ENCODE measurements at regions not wholly inside any gene's neighbourhood (a gene's known extent, or its start where the extent isn't known, plus 50 kb on each side); places are given as distances from the start of the nearest gene placed in this dataset.

DNA sequence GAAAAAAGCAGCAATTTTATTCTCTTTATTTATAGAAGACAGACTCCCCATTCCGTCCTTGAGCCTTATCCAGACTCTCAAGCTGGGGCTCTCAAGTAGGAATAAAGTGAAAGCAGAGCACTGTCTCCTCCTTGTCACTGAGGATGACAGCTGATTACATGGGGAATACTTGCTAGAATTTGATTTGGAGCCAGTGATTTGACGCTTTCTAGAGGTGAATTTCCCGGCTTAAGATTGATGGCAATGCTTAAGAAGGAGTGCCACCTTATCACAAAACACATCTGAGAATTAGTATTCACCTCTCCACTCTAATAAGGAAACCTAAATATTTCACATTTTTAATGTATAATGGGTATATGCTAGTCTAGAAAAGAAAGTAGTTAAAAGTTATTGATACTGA, 135.4 kb upstream of the SLC39A10 start:
- Histone ChIP-seq H3K4me3 (no peak overlapping the region), H3K9me3 (no peaks in the 10 kb centered on the region), H3K36me3 (no peaks in the 10 kb centered on the region), H3K27ac (peak overlapping the region in 1 of 2 donors; percentile 61), H3K4me1 (peaks cover 0 to 17% (median 0%) of the 10 kb centered on the region in 4 donors), H3K27me3 (no peaks in the 10 kb centered on the region)
- TF ChIP-seq CTCF (IDR thresholded peaks at IDR 0.05) = no peak
- no peak for DNase-seq
- intact Hi-C loops (cut with DNase I; ENCODE audit: low total_unique reads) = no loop called here

DNA sequence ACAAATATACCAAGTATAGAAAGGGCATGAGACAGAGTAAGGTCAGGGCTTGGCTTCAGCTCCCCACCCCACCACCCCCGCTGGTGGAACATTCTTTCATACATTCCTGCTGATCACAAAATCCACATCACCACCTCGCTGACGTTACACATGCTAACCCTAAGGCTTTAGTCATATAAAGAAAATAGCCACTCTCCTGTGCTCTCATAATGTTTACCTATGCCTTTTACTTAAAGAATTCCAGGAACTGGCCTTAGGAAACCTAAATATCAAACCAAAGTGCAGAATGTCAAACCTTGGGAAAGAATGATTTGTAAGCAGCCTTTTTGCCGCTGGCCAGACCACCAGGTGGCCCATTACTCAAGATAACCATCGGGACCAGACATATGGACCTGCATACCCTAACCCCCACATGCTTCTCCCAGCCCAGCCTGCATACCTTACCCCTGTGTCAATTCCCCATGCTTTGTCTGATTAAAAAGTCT, 136.3 kb upstream of the SLC39A10 start:
- no peaks in the 10 kb centered on the region for H3K27me3 ChIP-seq
- intact Hi-C loops (cut with DNase I; ENCODE audit: low total_unique reads) = no loop called here
- no peaks in the 10 kb centered on the region for H3K36me3 ChIP-seq
- no peak overlapping the region for H3K4me3 ChIP-seq
- H3K27ac ChIP-seq = peak overlapping the region; percentile 13 to 61
- peaks cover 0 to 17% (median 0%) of the 10 kb centered on the region in 4 donors for H3K4me1 ChIP-seq
- DNase-seq = no peak
- no peak for TF ChIP-seq CTCF (IDR thresholded peaks at IDR 0.05)
- H3K9me3 ChIP-seq = no peaks in the 10 kb centered on the region

- no peaks in the 10 kb centered on the region for H3K27me3 ChIP-seq
Measured at GRCh38 chr2:195515551-195515950, 141.5 kb upstream of the SLC39A10 start.

GRCh38 chr2:195514365-195514764, 142.7 kb upstream of the SLC39A10 start:
- intact Hi-C loops (cut with DNase I; ENCODE audit: low total_unique reads) = no loop called here
- Histone ChIP-seq H3K9me3 (no peaks in the 10 kb centered on the region), H3K4me1 (no peaks in the 10 kb centered on the region), H3K4me3 (no peak overlapping the region), H3K27ac (no peak overlapping the region), H3K36me3 (no peaks in the 10 kb centered on the region), H3K27me3 (no peaks in the 10 kb centered on the region)
- no peak for TF ChIP-seq CTCF (IDR thresholded peaks at IDR 0.05)
- DNase-seq = no peak

More at GRCh38 chr2:195515551-195515950, 141.5 kb upstream of the SLC39A10 start:
- DNase-seq = no peak
- no peaks in the 10 kb centered on the region for H3K36me3 ChIP-seq
- no peaks in the 10 kb centered on the region for H3K9me3 ChIP-seq
- H3K4me3 ChIP-seq = no peak overlapping the region
- H3K4me1 ChIP-seq = peaks cover 0 to 8% (median 0%) of the 10 kb centered on the region in 4 donors
- no peak for TF ChIP-seq CTCF (IDR thresholded peaks at IDR 0.05)
- H3K27ac ChIP-seq = no peak overlapping the region
- intact Hi-C loops (cut with DNase I; ENCODE audit: low total_unique reads) = no loop called here

DNA sequence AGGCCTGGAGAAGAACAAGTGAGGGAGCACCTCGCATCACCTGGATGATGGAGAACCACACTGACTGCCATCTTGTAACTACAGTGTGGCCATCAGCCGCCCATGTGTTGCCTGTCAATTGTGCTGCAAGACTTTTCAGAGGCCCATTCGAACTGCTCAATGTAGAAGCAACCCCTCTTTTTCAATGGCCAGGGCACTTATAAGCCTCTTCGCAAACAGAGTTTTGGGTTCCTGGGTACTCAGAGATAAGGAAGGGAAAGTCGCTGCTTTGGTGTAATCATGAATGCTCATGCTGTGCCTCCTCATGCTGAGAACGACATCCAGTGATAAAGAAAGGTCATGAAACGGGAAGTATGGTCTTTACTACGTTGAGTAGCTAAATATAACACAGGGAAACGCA, 143.9 kb upstream of the SLC39A10 start:
- no peak overlapping the region for H3K4me3 ChIP-seq
- H3K36me3 ChIP-seq = no peaks in the 10 kb centered on the region
- no peak for TF ChIP-seq CTCF (IDR thresholded peaks at IDR 0.05)
- no peak overlapping the region for H3K27ac ChIP-seq
- no peak for DNase-seq
- H3K27me3 ChIP-seq = no peaks in the 10 kb centered on the region
- H3K9me3 ChIP-seq = no peaks in the 10 kb centered on the region
- intact Hi-C loops (cut with DNase I; ENCODE audit: low total_unique reads) = no loop called here
- no peaks in the 10 kb centered on the region for H3K4me1 ChIP-seq

GRCh38 chr2:195509551-195509950, 147.5 kb upstream of the SLC39A10 start:
- intact Hi-C loops (cut with DNase I; ENCODE audit: low total_unique reads) = loop anchor here (10.0 kb wide), 1 partner anchor 125 kb away; no protein-coding TSS in a partner anchor
- Histone ChIP-seq H3K9me3 (peaks cover 0 to 3% (median 0%) of the 10 kb centered on the region in 3 donors), H3K4me1 (no peaks in the 10 kb centered on the region), H3K27ac (no peak overlapping the region), H3K27me3 (no peaks in the 10 kb centered on the region), H3K36me3 (no peaks in the 10 kb centered on the region), H3K4me3 (no peak overlapping the region)
- DNase-seq = no peak
- TF ChIP-seq CTCF (IDR thresholded peaks at IDR 0.05) = no peak

Data from tibial artery (tissue), 4 donors.